NCI-H82 treated with DMSO at 0.1 percent for 48 hours (cell line): ENCODE measurements at regions not wholly inside any gene's neighbourhood (a gene's known extent, or its start where the extent isn't known, plus 50 kb on each side); places are given as distances from the start of the nearest gene placed in this dataset.
"Not testable (repeated sequence)": the region's sequence is repeated elsewhere in the genome, so short reads cannot be mapped to it uniquely, and the experiment has no call there.

Experiments
- DNase-seq: peaks from one replicate; lab custom pipeline; 2025; ENCODE audit not compliant: unreplicated experiment; lab: John Stamatoyannopoulos, UW

DNA sequence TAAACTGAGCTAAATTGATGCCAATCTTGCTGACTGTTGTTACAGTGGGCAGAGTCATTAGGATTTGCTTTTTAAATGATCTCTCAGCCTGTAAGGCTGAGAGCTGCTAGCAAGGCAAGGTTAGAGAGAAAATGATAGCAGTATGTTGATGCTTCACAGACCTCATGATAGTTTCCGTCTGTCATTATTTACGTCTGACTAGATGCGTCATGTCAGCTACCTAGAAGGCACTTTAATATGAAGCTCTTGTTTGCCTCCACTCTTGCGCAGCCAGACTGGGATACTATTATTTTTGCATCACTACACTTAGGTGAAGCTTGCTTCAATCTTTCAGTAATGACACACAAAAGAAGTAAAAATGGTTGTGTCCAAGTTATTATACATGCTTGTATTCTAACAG lies 313.8 kb downstream of the LNPK start:
- DNase-seq, result no peak

DNA sequence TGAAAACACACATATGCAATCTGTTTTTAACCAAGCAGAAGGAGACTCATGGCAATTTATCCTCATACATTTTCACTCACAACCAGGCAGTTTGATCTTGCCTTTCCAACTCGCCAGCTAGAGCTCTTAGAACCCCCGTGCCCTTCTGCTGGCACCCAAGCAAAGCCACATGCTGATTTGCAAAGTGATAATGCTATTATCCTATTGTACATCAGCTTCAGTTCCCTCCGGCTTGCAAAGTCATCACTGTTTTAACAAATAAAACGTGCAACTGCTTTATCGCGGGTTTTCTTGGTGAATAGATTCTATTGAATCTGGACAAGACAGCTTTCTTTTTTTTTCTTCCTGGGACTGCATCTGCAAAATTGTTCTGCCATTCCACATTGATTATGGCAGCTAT lies 314.6 kb downstream of the LNPK start:
- no peak for DNase-seq

DNA sequence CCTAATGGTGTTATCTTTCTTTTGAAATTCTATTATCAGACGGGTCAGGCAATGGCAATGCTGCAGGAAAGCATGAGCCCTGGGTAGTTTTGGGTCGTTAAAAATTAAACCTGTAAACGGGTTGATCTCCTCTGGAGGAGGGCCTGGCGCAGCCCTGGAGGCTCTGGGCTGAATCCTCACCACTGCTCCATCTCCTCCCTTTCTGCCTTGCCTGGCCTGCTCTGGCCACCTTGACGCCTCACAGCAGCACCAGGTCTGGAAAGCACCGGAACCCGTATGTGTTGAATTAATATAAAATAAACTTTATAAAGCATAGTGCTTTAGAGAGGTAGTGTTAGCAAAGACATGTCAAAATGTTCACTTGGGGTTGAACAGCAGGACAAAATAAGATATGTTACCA lies 316.1 kb downstream of the LNPK start:
- no peak for DNase-seq

DNA sequence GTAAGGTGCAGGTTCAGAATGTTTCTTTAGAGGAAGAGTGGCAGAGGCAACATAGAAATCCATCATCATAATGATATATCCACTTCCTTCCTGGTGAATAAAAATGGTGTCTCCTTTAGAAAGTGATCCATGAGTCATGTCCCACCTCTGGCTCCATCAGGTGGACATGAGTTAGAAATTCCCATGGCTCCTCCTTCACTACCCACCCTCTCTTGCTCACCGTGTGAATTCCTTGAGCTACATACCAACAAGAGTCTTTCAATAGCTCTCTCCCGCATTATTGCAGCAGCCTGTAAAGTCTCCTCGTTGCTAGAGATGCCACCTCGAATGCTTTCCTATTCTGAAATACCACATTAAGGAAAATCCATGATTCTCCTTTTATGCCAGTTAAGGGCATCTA lies 317.6 kb downstream of the LNPK start:
- no peak for DNase-seq

DNA sequence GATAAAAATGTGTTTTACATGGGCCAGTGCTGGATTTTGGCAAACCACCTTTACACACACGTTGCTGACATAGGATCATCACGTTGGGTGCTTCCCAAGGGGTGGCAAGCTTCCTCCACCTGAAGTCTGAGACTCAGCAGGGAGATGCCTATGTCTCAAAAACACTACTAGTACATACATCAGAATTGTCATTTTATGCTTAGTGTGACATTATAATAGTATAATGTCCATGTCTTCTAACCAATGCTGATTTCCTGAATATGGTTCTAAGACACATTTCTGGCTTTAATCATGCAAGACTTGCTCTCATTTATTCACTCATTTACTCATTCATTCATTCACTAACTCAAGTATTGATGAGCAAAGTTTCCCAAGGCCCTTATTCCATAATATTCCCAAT lies 322.3 kb downstream of the LNPK start:
- no peak for DNase-seq

DNA sequence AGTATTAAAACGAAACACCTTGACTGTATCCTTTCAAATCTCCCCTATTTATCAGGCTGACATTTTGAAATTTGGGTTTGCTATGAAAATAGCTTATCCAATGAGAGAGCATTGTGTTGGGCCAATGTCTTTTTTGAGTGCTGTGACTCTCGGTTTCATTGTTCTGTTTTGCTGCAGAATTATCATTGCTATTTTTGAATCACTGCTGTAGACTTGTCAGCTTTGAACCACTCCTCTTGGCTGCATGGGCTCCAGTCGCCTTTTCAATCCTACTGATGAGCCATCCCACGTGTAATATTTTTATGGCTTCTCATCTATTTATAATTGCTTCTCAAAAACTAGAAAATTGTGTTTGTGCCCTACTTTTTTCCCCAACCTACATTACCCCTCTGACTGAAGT lies 322.8 kb downstream of the LNPK start:
- no peak for DNase-seq

DNA sequence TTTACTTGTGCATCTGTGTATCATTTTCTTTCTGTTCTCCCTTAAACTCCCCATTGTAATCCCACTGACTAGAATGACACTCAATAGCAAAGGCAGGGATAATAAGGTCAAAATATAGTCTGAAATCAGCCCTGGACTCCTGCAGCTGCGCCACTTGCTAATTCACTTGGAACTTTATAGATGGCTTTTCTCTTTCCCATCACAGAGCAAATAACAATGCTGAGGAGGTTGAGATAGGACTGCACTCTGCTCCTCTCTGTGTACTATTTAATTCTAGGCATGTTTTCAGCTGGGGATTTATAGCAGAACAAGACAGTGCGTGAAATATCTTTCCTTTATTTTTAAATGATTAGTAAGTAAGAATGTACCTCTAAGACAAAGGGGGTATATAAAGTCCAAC lies 324.2 kb downstream of the LNPK start:
- no peak for DNase-seq

DNA sequence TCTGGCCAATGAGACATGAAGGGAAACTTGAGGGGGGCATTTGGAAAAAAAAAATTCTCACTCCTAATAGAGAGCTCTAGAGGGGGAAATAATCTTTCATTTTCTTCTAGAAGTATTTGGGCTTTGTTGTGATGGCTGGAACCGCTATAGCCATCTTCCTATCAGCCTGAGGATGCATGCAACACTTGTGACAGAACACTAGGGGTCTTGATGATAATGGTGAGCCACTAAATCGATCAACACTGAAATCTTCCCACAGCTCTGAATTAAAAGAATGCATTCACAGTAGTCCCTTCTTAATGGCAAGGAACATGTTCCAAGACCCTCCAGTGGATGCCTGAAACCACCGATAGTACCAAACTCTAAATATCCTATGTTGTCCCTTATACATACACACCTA lies 325.3 kb downstream of the LNPK start:
- no peak for DNase-seq

DNA sequence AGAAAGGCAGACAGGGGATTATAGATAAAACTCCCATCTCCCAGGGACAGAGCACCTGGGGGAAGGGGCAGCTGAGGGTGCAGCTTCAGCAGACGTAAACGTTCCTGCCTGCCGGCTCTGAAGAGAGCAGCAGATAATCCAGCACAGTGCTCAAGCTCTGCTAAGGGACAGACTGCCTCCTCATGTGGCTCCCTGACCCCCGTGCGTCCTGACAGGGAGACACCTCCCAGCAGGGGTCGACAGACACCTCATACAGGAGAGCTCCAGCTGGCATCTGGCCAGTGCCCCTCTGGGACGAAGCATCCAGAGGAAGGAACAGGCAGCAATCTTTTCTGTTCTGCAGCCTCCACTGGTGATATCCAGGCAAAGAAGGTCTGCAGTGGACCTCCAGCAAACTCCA lies 333.3 kb downstream of the LNPK start:
- not testable (repeated sequence) for DNase-seq

DNA sequence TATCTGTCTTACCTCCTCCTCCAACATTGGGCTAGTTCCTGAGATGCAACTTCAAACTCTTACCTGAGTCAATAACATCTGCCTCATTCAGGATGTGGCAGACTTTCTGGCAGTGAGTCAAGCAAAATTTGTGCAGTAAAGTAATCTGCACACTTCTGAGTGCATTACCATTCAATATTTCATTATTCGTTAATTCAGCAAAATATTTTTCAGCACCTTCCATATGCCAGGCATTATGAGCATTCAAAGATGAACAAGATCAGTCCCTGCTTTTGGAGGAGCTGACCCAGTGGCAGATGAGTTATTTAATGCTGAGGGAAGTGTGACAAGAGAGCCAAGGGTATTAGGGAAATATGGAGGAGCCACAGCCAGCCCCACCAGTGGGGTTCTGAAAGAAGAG lies 339.7 kb downstream of the LNPK start:
- no peak for DNase-seq

DNA sequence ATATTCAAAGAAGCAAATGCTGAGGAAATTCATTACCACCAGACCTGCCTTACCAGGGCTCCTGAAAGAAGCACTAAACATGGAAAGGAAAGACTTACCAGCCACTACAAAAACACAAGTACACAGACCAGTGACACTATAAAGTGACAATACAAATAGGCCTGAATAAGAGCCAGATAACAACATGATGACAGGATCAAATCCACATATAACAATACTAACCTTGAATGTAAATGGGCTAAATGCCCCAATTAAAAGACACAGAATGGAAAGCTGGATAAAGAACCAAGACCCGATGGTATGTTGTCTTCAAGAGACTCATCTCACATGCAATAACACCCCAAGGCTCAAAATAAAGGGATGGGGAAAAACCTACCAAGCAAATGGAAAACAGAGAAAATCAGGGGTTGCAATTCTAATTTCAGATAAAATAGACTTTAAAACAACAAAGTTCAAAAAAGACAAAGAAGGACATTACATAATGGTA lies 353.4 kb downstream of the LNPK start:
- DNase-seq, result no peak

DNA sequence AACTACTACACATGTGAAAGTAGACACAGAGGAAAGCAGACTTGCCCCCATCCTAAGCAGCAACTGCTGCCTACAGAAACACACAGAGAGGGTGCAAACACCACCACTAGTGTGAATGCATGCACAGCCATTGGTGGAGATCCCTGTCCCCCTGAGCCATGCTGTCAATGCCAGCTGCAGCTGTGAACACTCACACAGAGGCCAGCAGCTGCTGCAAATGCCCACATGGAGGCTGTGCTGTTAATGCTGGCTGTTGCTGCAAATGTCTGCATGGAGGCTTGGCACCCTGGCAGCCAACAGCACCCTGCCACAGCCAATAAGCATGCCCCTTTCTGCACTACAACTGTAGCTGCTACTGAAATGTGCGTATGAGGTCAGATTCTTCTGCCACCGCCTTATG lies 355.0 kb downstream of the LNPK start:
- no peak for DNase-seq

DNA sequence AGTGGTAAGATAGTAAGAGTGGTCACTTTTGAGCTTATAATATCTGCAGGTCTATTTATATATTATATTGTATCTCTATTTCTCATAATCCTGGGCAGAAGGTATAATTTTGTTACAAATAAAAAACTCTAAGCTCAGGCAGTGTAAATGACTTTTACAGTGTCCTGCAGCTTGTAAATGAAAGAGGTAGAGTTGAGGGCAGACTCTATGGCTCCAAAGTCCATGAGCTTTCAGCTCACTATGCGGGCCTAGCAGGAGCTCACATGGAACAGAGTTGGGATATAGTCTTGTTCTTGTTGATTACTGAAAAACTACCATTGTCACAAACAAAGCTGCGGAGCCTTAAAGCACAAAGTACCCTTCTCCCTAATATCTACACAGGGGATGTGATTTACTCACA lies 361.4 kb downstream of the LNPK start:
- no peak for DNase-seq

DNA sequence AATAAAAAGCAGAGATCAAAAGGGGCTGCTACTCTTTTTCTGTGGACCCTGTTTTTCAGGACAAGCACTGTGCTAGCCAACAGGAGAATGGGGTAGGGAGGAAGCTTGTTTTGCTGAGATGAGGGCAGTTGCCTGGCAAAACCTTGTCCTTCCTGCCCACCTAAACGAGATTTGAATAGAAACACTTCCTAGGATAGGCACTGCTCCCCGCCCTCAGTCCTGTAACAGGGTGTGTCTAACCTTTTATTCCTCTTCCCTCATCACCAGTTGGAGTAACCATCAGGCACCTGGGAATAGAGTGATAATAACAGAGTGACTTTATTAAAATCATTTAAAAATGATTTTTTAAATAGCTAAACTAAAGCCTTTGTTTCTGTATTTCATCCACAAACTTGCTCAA lies 368.8 kb downstream of the LNPK start:
- DNase-seq, result no peak

DNA sequence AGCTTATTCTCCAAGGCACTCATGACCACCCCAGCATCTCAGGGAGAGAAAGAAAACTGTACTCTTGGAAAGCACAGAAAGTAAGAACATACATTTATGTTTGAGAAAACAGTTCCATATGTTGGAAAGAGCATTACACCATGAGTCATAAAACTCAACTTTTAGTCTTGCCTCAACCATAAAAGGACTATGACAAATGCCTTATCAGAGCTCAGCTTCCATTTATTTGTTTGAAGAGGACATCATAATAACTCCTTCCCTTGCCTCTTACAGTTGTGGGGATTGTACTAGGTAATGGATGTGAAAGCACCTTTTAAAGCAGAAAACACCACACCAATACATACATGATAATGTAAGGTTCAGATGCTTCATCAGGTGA lies 370.8 kb downstream of the LNPK start:
- no peak for DNase-seq

DNA sequence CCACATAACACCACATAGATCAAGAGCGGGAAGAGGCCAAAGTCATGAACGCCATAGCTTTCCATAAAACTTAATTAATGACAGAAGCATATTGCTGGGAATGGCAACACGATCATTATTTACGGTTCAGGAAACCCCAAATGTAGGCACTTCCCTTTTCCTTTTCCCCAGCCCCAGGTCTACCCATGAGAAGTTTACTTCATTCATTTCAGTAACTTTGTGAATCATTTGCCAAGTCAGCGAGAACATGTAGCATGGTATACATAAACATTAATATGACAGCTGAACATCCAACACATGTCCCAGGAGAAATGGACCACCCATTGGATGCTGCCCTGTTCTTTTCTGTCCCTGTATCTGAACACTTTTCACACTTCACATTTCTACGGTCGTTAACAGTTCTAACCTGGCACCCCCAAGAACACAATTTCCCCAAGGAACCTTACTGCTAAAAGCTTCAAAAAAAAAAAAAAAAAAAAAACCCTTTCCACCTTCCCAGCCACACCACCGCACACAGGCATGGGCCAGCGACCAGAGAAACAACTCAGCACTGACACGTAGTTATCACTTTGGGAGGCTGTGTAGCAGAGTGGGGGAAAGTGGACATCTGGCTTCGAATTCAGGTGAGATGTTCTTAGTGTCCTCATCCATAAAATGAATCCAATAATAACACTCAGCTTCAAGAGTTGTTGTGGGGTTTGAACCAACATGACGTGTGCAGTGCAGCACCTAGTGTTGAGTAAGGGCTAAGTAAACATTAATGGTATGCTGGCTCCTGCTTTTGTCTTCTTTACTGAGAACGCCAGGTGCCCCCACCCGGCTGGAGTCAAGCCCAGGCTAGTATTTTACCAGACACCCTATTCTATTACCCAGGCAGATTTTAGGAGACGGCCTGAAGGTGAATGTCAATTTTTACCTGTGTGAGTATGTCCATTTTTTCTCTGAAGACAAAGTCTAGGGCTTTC lies 371.5 kb downstream of the LNPK start:
- no peak for DNase-seq

DNA sequence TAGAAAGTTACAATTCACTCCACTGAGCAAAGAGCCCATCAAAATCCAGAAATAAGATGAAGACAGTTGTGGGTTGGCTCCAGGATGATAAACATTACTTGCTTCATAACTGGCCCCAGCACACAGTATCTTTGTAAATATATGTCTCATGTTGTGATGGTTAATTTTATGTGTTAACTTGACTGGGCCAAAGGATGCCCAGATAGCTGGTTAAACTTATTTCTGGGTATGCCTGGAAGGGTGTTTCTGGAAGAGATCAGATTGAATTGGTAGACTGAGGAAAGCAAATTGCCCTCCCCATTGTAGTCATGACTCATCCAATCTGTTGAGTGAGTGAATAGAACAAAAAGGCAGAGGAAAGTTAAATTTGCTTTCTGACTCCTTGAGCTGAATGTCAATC lies 373.8 kb downstream of the LNPK start:
- no peak for DNase-seq

DNA sequence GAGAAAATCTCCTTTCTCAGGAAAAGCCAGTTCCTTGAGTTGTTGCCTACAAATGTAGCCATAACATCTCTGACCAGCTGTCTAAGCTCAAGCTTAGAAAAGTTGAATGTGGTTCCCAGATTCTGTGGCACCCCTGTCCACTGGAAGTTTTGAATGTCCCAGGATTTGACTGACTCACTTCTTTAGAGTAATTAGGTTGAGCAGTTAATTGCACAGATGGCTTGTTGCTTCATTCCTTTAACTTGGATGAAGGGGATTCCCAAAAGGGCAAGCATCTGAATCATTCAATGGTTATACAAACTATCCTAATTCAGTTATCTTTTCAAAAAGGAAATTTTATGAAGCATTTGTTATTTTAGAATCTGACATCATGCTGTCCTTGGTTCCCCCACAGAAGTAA lies 374.7 kb downstream of the LNPK start:
- no peak for DNase-seq

DNA sequence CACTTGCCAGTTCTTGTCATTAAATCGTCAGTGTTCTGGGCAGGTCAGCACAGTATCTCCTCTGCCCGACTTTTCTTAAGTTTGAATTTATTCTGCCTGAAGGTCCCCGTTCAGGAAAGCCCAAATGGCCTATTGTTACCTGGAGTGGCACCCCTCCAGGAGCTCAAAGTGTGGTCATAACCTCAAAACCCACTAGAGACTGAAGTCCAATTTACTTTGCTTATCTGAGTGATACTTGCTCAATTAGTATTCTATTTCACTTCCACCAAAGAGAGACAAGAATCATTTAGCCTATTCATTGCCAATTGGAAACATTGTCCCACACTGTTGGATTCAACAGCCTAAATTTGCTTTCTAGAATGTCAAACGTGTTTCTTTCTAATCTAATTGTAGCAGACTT lies 375.3 kb downstream of the LNPK start:
- no peak for DNase-seq

DNA sequence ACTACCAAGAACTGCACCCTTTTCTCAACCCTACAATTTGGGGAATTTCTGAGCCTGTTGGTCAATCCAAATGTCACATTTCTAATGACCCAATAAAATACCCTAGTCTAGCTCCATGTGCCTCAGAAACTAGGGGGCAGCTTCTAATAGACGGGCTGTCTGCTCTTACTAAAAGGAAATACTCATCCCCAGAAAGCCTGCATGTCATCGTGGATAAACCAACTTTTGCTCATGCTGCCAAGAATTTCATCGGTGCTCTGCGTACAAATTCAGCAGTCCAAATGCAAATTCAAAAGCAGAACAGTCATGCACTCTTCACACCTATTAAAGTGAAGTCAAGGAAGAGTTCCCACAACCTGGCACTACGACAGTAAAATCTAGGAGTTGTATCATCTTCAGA lies 377.3 kb downstream of the LNPK start:
- no peak for DNase-seq

DNA sequence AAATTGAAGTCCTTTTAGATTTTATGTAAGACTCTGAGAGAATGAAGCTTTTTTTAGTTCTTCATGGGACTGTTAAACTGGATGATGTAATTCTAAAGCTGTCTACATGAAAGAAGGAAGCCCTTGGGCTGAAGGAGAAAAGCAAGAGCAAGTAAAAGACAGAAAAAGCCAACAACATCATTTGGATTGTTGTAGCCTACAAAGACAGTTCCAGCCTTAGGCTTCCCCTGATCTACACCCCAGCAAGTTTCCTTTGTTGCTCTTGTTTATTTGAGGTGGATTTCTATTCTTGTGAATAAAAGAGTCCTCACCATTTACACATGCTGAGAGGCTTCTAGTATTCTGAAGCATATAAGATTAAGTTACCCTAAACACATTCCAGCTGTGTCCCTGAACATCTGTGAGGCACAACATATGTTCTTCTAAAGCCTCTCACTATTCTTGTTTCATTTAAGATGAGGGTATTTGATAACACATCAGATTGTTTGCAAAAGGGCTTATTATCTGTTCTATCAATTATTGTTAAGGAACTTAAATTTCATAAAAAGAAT lies 377.8 kb downstream of the LNPK start:
- no peak for DNase-seq

DNA sequence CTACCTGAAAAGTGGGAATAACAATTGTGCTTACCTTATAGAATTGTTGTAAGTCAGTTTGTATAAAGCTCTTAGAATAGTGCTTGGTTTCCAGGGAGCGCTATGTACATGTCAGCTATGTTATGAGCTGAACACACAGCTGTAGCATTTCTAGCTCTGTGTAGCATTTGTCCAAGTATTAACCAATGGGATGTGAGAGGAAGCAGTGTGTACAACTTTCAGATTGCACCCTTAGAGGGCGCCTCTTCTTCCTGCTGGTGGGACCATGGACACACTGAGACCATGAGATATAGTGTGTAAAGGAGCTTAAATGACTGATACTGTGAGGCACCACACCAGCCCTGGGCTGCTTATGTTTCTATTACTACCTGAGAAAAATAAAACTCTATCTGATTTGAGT lies 380.2 kb downstream of the LNPK start:
- no peak for DNase-seq

DNA sequence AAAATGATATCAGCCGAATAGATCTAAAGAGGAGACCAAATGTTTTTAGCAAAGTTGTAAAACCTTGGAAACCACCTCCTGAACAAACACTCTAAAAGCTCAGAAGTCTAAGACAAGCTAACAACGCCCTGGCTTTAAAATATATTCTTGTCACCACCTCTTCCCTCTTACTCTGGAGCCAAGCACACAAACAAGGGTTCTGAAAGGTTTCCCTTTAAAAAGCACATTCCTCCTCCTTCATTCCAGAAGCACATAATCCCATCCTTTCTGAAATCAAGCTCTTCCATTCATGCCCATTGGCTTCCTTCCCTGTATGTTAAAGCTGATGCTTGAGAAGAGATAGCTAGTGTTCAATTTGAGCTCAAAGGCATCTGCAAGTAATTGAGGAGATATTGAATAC lies 382.0 kb downstream of the LNPK start:
- no peak for DNase-seq
